ENCODE measurements at regions not wholly inside any gene's neighbourhood (a gene's known extent, or its start where the extent isn't known, plus 50 kb on each side); places are given as distances from the start of the nearest gene placed in this dataset.

- TF ChIP-seq CTCF (IDR thresholded peaks at IDR 0.05 in 2 of 3, conservative IDR thresholded peaks at IDR 0.05 in 1 of 3; ENCODE audit: borderline replicate concordance in 1 of 3, insufficient read depth in 1 of 3, low read depth in 2 of 3, low read length in 2 of 3) = no peak
- no peak for TF ChIP-seq SRF (IDR thresholded peaks at IDR 0.05; ENCODE audit: low read depth)
Observed at GRCh38 chr12:92389466-92389865, 243.8 kb upstream of the BTG1 start.

All from HCT116 (cell line).